Choroid plexus epithelial cell (primary cell): ENCODE measurements at regions not wholly inside any gene's neighbourhood (a gene's known extent, or its start where the extent isn't known, plus 50 kb on each side); places are given as distances from the start of the nearest gene placed in this dataset.
A peak's percentile ranks its signal among the peaks of the same experiment; 100 is the strongest.

ENCODE experiments used
- DNase-seq: peaks from one replicate; pipeline ENCODE4 v3.0.0-alpha.2; 2010; ENCODE audit warnings: low read depth
- H3K4me3 ChIP-seq: 2 replicates; pipeline ENCODE4 v1.5.1; 2011; ENCODE audit warnings: low read depth, mild to moderate bottlenecking, control low read depth, low read length, moderate library complexity
- TF ChIP-seq, protein P1 (sequence below): conservative IDR thresholded peaks from 2 replicates; pipeline ENCODE4 v1.5.1; 2011; ENCODE audit warnings: low read depth, mild to moderate bottlenecking, control low read depth, inconsistent platforms, low read length, moderate library complexity

DNA sequence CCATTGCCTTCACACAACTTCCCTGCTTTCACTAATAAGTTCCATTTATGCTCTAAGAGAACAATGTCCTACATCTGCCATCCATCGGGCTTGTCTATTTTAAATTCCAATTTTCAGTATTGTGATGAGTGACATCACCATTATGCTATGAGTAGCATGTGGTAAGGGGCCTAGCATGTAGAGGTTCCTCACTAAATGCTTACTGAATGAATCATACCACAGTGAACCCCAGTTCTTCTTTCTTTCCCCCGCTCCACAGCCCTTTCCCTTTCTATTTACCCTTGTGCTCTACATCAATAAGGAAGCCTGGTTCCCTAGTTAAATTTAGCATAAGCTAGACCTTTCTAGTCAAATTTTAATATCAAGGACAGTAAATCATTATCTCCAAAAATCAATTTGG lies 195.0 kb upstream of the RGS18 start:
- TF ChIP-seq, protein P1, sequence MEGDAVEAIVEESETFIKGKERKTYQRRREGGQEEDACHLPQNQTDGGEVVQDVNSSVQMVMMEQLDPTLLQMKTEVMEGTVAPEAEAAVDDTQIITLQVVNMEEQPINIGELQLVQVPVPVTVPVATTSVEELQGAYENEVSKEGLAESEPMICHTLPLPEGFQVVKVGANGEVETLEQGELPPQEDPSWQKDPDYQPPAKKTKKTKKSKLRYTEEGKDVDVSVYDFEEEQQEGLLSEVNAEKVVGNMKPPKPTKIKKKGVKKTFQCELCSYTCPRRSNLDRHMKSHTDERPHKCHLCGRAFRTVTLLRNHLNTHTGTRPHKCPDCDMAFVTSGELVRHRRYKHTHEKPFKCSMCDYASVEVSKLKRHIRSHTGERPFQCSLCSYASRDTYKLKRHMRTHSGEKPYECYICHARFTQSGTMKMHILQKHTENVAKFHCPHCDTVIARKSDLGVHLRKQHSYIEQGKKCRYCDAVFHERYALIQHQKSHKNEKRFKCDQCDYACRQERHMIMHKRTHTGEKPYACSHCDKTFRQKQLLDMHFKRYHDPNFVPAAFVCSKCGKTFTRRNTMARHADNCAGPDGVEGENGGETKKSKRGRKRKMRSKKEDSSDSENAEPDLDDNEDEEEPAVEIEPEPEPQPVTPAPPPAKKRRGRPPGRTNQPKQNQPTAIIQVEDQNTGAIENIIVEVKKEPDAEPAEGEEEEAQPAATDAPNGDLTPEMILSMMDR = no peak
- no peak overlapping the region for H3K4me3 ChIP-seq
- DNase-seq = peak; percentile 53

DNA sequence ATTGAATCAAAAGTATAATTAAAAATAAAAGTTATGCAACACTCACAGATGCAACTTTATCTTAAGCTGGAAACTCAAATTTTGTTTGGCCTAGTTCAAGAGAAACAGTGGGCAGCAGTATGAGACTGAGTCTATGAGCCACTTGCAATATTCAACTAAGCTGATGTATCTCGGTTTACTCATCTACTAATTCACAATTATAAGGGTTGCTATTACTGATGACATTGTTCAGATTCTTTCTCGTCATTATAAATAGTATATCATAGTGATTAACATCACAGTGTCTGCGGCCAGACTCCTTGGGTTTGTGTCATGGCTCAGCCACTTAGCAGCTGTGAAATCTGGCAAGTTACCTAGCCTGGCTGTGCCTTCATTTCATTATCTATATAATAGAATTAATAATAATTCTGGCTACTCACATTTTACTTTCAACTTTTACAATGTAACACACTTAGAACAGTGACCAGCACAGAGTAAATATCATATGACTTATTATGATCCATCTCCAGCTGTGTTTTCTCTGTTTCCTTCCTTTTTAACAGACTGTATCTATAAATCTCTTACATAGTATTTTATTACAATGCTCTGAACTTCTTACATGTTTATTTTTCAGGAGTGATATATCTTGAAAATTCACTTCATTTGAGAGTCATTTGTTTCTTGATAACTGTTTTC lies 194.3 kb upstream of the RGS18 start:
- no peak overlapping the region for H3K4me3 ChIP-seq
- peak; percentile 10 for DNase-seq
- TF ChIP-seq, protein P1 = no peak

DNA sequence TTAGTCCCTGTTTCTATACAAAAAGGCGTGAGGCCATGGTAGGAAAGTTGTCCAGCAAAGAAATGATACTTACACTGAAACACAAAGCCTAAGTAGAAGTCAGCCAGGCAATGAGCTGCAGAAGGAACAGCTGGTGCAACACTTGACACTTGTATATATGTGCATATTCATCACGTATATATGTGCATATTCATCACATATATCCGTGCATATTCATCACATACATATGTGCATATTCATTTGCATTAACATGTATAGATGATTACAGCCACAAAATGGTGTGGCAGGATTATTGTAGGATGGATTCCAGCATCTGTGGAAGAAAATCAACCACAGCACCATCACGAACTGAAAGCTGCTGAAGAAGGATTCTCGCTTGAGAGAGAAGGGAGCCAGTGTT lies 189.0 kb upstream of the RGS18 start:
- TF ChIP-seq, protein P1 = no peak
- DNase-seq = no peak
- no peak overlapping the region for H3K4me3 ChIP-seq

DNA sequence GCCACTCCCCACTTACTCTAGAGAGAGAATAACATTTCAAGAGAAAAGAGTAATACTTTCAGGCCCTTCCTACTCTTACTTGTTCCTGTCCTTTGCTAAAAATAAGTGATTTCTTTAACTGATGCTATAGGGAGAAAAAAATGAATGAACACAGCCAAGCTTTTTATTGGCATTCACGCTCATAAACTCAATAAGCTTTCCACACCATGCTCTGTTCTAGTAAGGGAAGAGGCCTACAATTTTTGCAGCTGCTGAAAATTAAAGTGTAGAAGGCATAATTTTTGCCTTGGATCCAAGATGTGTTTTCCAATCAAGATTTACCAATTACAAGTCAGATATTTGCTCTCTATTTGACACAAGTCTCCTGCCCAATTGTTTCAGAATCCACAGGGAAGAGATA lies 188.1 kb upstream of the RGS18 start:
- TF ChIP-seq, protein P1 = no peak
- no peak overlapping the region for H3K4me3 ChIP-seq
- DNase-seq = no peak

DNA sequence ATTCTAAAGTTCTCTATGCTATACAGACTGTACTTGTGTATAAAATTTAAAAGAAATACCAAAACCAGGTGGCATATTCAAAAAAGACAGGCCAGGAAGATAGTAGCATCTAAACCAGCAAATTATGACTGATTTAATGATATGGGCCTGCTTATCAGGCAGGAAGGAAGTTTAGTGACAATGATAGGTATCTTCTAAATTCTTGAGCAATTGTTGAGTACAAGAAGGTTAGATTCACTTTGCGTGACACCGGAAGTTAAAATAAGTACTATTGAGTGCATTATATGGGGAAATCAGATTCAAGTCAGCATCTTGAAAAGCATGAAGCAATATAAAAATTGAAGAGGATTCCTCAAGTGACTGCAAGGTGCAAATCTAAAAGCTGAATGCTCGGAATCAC lies 186.8 kb upstream of the RGS18 start:
- no peak for DNase-seq
- TF ChIP-seq, protein P1 = no peak
- H3K4me3 ChIP-seq = no peak overlapping the region

DNA sequence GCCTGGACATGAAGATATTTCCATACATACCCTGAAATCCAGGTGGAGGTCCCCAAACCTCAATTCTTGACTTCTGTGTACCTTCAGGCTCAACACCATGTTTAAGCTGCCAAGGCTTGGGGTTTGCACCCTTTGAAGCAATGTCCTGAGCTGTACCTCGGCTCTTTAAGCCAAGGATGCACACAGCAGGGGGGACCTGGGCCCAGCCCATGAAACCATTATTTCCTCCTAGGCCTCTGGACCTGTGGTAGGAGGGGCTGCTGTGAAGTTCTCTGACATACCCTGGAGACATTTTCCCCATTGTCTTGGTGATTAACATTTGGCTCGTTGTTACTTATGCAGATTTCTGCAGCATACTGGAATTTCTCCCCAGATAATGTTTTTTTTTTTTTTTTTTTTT lies 184.3 kb upstream of the RGS18 start:
- TF ChIP-seq, protein P1 = no peak

DNA sequence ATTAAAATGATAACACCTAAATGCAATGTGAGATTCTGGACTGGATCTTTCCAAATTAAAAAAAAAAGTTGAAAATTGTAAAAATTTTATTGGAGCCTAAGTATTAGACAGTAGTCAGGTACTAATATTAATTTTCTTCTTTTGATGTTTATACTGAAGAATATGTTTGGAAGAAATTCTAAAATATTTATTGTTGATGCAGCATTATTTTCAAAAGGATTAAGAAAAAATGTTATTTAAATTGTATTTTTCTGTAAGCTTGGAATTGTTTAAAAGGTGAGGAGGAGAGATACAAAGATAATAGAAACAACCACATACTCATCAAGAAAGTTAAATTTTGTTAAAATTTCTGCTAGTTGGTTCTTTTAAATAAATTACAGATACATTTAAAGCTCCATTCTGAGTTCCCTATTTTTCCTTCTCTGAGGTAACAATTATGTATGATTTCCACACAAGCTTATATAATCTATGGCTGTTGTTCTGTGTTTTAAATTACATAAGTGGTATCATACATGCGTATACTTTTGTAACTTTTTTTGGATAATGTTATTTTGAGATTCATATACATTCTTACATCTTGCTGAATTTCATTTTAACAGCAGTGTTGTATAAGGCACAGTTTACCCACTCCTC lies 180.3 kb upstream of the RGS18 start:
- H3K4me3 ChIP-seq = no peak overlapping the region
- TF ChIP-seq, protein P1 = no peak
- no peak for DNase-seq

More for the DNA sequence above, 184.3 kb upstream of the RGS18 start:
- no peak overlapping the region for H3K4me3 ChIP-seq
- DNase-seq = no peak
